Fibroblast of lung (primary cell): ENCODE measurements at regions not wholly inside any gene's neighbourhood (a gene's known extent, or its start where the extent isn't known, plus 50 kb on each side); places are given as distances from the start of the nearest gene placed in this dataset.

ENCODE experiments used
- CTCF ChIP-seq, 2 donors: IDR thresholded peaks in 1 of 2; conservative IDR thresholded peaks in 1 of 2; 1 replicate in 1 of 2; 2 replicates in 1 of 2; pipeline ENCODE4 v1.5.1; 2011 to 2012; ENCODE audit warnings: low read length in 2 of 2, control low read depth in 1 of 2, inconsistent platforms in 1 of 2, low read depth in 1 of 2, mild to moderate bottlenecking in 1 of 2
- EZH2 ChIP-seq: IDR thresholded peaks from 2 replicates; pipeline ENCODE4 v1.5.1; 2012; ENCODE audit warnings: low read length, control low read depth, mild to moderate bottlenecking; ENCODE audit errors: missing control alignments

- TF ChIP-seq EZH2 (no peak), CTCF (conservative IDR thresholded peaks at IDR 0.05 in 1 of 2, IDR thresholded peaks at IDR 0.05 in 1 of 2; ENCODE audit: low read depth in 1 of 2, low read length in 2 of 2) (no peak)
Measured at GRCh38 chr5:156154757-156155156, 172.2 kb upstream of the SGCD start.
